ENCODE measurements at regions not wholly inside any gene's neighbourhood (a gene's known extent, or its start where the extent isn't known, plus 50 kb on each side); places are given as distances from the start of the nearest gene placed in this dataset.

DNA sequence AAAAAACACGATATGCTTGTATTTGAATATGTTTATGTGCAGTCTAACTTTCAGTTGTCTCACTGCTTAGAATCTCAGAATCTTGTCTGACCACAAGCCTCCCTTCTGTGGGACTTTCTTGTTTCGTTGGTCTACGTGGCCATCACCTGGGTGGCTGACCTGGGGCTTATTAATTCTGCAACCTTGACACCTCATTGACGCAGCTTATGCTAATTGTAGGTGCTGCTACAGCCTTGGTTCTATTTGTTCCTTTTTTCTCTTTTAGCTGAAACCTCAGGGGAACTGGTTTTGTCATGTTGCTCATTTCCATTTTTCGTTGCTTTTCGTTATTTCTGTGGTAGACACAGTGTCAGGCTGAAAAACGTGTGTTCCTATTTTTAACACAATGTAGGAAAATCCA lies 273.7 kb downstream of the SLC4A3 start:
- Mint-ChIP-seq H3K4me1 (ENCODE audit: low read depth, unreplicated experiment) (peaks cover 5% of the 10 kb centered on the region), H3K27ac (ENCODE audit: unreplicated experiment) (no peak overlapping the region), H3K9me3 (ENCODE audit: unreplicated experiment) (peaks cover 5% of the 10 kb centered on the region), H3K4me3 (ENCODE audit: unreplicated experiment) (no peak overlapping the region), H3K27me3 (ENCODE audit: low read depth, unreplicated experiment) (peaks cover 7% of the 10 kb centered on the region), H3K36me3 (ENCODE audit: low read depth, unreplicated experiment) (no peaks in the 10 kb centered on the region)
- Histone ChIP-seq H4K20me1 (ENCODE audit: insufficient read depth, low read length) (no peaks in the 10 kb centered on the region), H2AFZ (ENCODE audit: low read depth, low read length) (no peak overlapping the region), H3K36me3 (ENCODE audit: insufficient read depth, low read length) (no peaks in the 10 kb centered on the region), H3K27me3 (ENCODE audit: insufficient read depth, low read length) (no peaks in the 10 kb centered on the region), H3K4me3 (ENCODE audit: insufficient read depth, low read depth, low read length) (no peak overlapping the region), H3K27ac (ENCODE audit: low read depth, low read length) (no peak overlapping the region), H3K4me1 (ENCODE audit: insufficient read depth, low read length) (no peaks in the 10 kb centered on the region), H3K4me2 (ENCODE audit: low read length) (no peak overlapping the region), H3K9me3 (ENCODE audit: insufficient read depth, low read depth, low read length) (no peaks in the 10 kb centered on the region), H3K79me2 (ENCODE audit: insufficient read depth, low read length) (no peaks in the 10 kb centered on the region), H3K9ac (ENCODE audit: low read length) (no peak overlapping the region)
- FAIRE-seq (no peak), DNase-seq (ENCODE audit: low read depth) (no peak)
- TF ChIP-seq, protein P1, sequence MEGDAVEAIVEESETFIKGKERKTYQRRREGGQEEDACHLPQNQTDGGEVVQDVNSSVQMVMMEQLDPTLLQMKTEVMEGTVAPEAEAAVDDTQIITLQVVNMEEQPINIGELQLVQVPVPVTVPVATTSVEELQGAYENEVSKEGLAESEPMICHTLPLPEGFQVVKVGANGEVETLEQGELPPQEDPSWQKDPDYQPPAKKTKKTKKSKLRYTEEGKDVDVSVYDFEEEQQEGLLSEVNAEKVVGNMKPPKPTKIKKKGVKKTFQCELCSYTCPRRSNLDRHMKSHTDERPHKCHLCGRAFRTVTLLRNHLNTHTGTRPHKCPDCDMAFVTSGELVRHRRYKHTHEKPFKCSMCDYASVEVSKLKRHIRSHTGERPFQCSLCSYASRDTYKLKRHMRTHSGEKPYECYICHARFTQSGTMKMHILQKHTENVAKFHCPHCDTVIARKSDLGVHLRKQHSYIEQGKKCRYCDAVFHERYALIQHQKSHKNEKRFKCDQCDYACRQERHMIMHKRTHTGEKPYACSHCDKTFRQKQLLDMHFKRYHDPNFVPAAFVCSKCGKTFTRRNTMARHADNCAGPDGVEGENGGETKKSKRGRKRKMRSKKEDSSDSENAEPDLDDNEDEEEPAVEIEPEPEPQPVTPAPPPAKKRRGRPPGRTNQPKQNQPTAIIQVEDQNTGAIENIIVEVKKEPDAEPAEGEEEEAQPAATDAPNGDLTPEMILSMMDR (IDR thresholded peaks at IDR 0.05; ENCODE audit: insufficient read depth, low read depth, low read length), result no peak
- no peak for TF ChIP-seq EZH2 (IDR thresholded peaks at IDR 0.05; ENCODE audit: insufficient read depth, low read length)

DNA sequence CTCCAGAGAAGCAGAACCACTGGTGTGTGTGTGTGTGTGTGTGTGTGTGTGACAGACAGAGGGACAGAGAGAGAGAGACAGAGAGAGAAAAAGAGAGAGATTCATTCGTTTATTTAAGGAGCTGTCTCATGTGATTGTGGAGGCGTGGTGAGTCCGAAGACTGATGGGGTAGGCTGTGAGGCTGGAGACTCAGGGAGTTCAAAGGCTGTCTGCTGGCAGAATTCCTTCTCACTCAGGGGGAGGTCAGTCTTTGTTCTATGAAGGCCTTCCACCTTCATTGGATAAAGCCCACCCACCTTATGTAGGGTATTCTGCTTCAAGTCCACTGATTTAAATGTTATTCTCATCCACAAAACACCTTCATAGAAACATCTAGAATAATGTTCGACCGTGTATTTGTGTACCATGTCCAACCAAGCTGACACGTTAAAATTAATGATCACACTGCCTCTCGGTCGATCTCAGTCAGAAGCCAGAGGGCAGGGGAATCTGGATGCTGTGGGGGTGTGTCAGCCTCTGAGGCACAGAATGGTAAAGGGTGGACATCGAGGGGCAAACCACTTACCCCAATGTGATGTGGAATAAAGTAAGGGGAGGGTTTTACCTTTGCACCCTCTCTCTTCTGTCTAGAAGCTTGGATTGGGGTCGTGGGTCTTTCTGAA lies 275.6 kb downstream of the SLC4A3 start:
- H3K4me3 Mint-ChIP-seq (ENCODE audit: unreplicated experiment), result no peak overlapping the region

GRCh38 chr2:219905640-219906039 lies 278.2 kb downstream of the SLC4A3 start:
- no peak for FAIRE-seq
- no peak overlapping the region for H3K27ac Mint-ChIP-seq (ENCODE audit: unreplicated experiment)
- no peak overlapping the region for H3K4me3 Mint-ChIP-seq (ENCODE audit: unreplicated experiment)

More for the DNA sequence above, 275.6 kb downstream of the SLC4A3 start:
- no peaks in the 10 kb centered on the region for H3K36me3 ChIP-seq (ENCODE audit: insufficient read depth, low read length)
- H3K9ac ChIP-seq (ENCODE audit: low read length), result no peak overlapping the region
- H3K79me2 ChIP-seq (ENCODE audit: insufficient read depth, low read length), result no peaks in the 10 kb centered on the region
- H3K4me1 ChIP-seq (ENCODE audit: insufficient read depth, low read length), result no peaks in the 10 kb centered on the region
- Mint-ChIP-seq H3K9me3 (ENCODE audit: unreplicated experiment) (peaks cover 5% of the 10 kb centered on the region), H3K27me3 (ENCODE audit: low read depth, unreplicated experiment) (peaks cover 7% of the 10 kb centered on the region), H3K27ac (ENCODE audit: unreplicated experiment) (no peak overlapping the region), H3K36me3 (ENCODE audit: low read depth, unreplicated experiment) (no peaks in the 10 kb centered on the region), H3K4me1 (ENCODE audit: low read depth, unreplicated experiment) (peaks cover 5% of the 10 kb centered on the region)
- H4K20me1 ChIP-seq (ENCODE audit: insufficient read depth, low read length), result no peaks in the 10 kb centered on the region
- DNase-seq (ENCODE audit: low read depth), result peak; percentile 12
- TF ChIP-seq, protein P1 (IDR thresholded peaks at IDR 0.05; ENCODE audit: insufficient read depth, low read depth, low read length), result no peak
- no peak for TF ChIP-seq EZH2 (IDR thresholded peaks at IDR 0.05; ENCODE audit: insufficient read depth, low read length)
- no peak overlapping the region for H2AFZ ChIP-seq (ENCODE audit: low read depth, low read length)
- H3K27me3 ChIP-seq (ENCODE audit: insufficient read depth, low read length), result no peaks in the 10 kb centered on the region
- no peaks in the 10 kb centered on the region for H3K9me3 ChIP-seq (ENCODE audit: insufficient read depth, low read depth, low read length)
- no peak overlapping the region for H3K4me2 ChIP-seq (ENCODE audit: low read length)
- no peak overlapping the region for H3K27ac ChIP-seq (ENCODE audit: low read depth, low read length)
- no peak overlapping the region for H3K4me3 ChIP-seq (ENCODE audit: insufficient read depth, low read depth, low read length)
- FAIRE-seq, result no peak

More at GRCh38 chr2:219905640-219906039, 278.2 kb downstream of the SLC4A3 start:
- Histone ChIP-seq H3K4me3 (ENCODE audit: insufficient read depth, low read depth, low read length) (no peak overlapping the region), H3K36me3 (ENCODE audit: insufficient read depth, low read length) (no peaks in the 10 kb centered on the region), H3K79me2 (ENCODE audit: insufficient read depth, low read length) (no peaks in the 10 kb centered on the region), H4K20me1 (ENCODE audit: insufficient read depth, low read length) (no peaks in the 10 kb centered on the region), H2AFZ (ENCODE audit: low read depth, low read length) (no peak overlapping the region), H3K4me2 (ENCODE audit: low read length) (no peak overlapping the region), H3K27me3 (ENCODE audit: insufficient read depth, low read length) (no peaks in the 10 kb centered on the region), H3K9ac (ENCODE audit: low read length) (no peak overlapping the region), H3K9me3 (ENCODE audit: insufficient read depth, low read depth, low read length) (no peaks in the 10 kb centered on the region), H3K4me1 (ENCODE audit: insufficient read depth, low read length) (no peaks in the 10 kb centered on the region), H3K27ac (ENCODE audit: low read depth, low read length) (no peak overlapping the region)
- TF ChIP-seq EZH2 (IDR thresholded peaks at IDR 0.05; ENCODE audit: insufficient read depth, low read length), result no peak
- TF ChIP-seq, protein P1 (IDR thresholded peaks at IDR 0.05; ENCODE audit: insufficient read depth, low read depth, low read length), result no peak
- DNase-seq (ENCODE audit: low read depth), result no peak
- peaks cover 5% of the 10 kb centered on the region for H3K4me1 Mint-ChIP-seq (ENCODE audit: low read depth, unreplicated experiment)
- no peaks in the 10 kb centered on the region for H3K36me3 Mint-ChIP-seq (ENCODE audit: low read depth, unreplicated experiment)
- peaks cover 3% of the 10 kb centered on the region for H3K9me3 Mint-ChIP-seq (ENCODE audit: unreplicated experiment)
- H3K27me3 Mint-ChIP-seq (ENCODE audit: low read depth, unreplicated experiment), result peaks cover 10% of the 10 kb centered on the region
